ENCODE measurements at regions not wholly inside any gene's neighbourhood (a gene's known extent, or its start where the extent isn't known, plus 50 kb on each side); places are given as distances from the start of the nearest gene placed in this dataset.

DNA sequence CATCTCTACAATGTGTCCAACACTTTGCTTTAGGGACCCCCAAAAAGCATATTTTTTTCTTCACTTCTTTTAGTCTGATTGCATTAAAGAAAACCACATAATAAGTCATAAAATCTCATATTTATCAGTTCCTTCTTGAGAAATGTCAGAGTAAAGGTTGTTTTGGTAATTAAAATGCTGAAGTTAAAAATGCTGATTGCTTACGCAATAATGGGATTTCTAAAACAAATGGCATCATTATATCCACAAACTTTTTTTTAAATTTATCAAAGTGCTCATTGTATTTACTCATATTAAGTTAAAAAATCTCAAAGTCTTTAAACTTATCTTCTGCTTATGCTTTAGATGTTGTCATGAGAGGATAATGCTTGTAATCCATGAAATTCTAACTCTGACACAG lies 737.2 kb upstream of the ARGLU1 start:
- Histone ChIP-seq H3K36me3 (ENCODE audit: control insufficient read depth, insufficient read depth, low read length) (no peaks in the 10 kb centered on the region), H3K27me3 (ENCODE audit: control insufficient read depth, insufficient read depth, low read length) (no peaks in the 10 kb centered on the region), H3K4me3 (ENCODE audit: low read depth, low read length) (no peak overlapping the region)
- DNase-seq (ENCODE audit: low read depth) (no peak), FAIRE-seq (no peak)
- no peak for TF ChIP-seq CTCF (IDR thresholded peaks at IDR 0.05; ENCODE audit: insufficient read depth, low read length, severe bottlenecking)

DNA sequence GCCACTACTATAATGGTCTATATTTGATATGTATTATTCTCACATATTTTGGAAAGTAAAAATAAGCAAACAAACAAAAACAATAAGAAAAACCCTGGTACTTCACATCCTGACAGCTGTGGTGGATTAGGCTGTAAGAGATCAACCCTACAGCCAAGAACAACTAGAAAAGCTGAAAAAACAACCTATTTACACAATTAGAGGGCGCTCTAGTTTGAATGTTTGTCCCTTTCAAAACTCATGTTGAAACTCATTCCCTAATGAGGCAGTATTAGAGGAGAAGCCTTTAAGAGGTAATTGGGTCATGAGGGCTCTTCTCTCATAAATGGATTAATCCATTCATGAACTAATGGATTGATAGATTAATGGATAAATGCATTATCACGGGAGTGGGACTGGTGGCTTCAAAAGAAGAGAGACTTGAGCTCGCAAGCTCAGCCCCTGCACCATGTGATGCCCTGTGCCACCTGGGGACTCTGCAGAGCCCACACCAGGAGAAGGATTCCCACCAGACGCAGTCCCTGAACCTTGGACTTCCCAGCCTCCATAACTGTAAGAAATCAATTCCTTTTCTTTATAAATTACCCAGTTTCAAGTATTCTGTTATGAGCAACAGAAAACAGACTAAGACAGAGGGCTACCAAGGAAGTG lies 733.9 kb upstream of the ARGLU1 start:
- no peak for TF ChIP-seq CTCF (IDR thresholded peaks at IDR 0.05; ENCODE audit: insufficient read depth, low read length, severe bottlenecking)
- no peak for FAIRE-seq
- no peak for DNase-seq (ENCODE audit: low read depth)

GRCh38 chr13:107299717-107300116 lies 731.8 kb upstream of the ARGLU1 start:
- H3K4me3 ChIP-seq (ENCODE audit: low read depth, low read length): no peak overlapping the region
- FAIRE-seq (no peak), DNase-seq (ENCODE audit: low read depth) (peak; percentile 33)
- H3K36me3 ChIP-seq (ENCODE audit: control insufficient read depth, insufficient read depth, low read length): no peaks in the 10 kb centered on the region
- TF ChIP-seq CTCF (IDR thresholded peaks at IDR 0.05; ENCODE audit: insufficient read depth, low read length, severe bottlenecking): no peak
- no peaks in the 10 kb centered on the region for H3K27me3 ChIP-seq (ENCODE audit: control insufficient read depth, insufficient read depth, low read length)

More for the DNA sequence above, 733.9 kb upstream of the ARGLU1 start:
- Histone ChIP-seq H3K27me3 (ENCODE audit: control insufficient read depth, insufficient read depth, low read length) (no peaks in the 10 kb centered on the region), H3K36me3 (ENCODE audit: control insufficient read depth, insufficient read depth, low read length) (no peaks in the 10 kb centered on the region), H3K4me3 (ENCODE audit: low read depth, low read length) (no peak overlapping the region)

- Histone ChIP-seq H3K36me3 (ENCODE audit: control insufficient read depth, insufficient read depth, low read length) (no peaks in the 10 kb centered on the region), H3K4me3 (ENCODE audit: low read depth, low read length) (no peak overlapping the region), H3K27me3 (ENCODE audit: control insufficient read depth, insufficient read depth, low read length) (no peaks in the 10 kb centered on the region)
- no peak for TF ChIP-seq CTCF (IDR thresholded peaks at IDR 0.05; ENCODE audit: insufficient read depth, low read length, severe bottlenecking)
- DNase-seq (ENCODE audit: low read depth): peak; percentile 61
- no peak for FAIRE-seq
These were observed 728.9 kb upstream of the ARGLU1 start for GRCh38 chr13:107296804-107297203.

DNA sequence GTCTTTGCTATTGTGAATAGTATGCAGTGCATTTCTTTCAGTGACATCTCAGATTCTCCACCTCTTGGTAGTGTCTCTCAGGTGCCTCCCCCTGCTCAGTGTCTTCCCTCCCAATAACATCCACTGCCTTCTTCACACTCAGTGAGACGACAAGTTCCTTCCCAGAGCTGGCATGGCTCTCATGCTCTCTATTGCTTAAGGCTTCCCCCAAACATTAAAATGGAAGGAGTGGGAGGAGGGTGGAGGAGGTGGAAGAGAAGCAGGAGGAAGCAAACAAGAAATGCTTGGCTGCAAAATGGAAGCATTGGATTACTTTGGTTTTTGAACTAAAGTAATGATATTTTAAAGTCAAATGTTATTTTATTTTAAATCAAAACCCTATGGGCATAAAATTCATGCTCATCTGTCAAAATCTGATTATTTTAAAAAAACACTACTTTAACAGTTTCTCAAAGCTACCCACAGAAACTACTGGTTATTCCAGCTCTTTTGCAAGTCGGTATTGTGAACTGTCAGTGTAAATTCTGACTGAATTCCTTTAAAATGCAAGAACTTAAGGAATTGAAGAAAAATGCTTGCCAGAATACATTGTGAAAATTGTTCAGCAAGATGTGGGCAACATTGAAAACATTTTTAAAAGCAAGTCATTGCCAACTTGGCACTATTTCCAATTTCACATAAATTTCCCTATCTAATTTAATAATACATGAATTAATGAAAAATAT lies 727.6 kb upstream of the ARGLU1 start:
- TF ChIP-seq CTCF (IDR thresholded peaks at IDR 0.05; ENCODE audit: insufficient read depth, low read length, severe bottlenecking): no peak
- Histone ChIP-seq H3K27me3 (ENCODE audit: control insufficient read depth, insufficient read depth, low read length) (no peaks in the 10 kb centered on the region), H3K36me3 (ENCODE audit: control insufficient read depth, insufficient read depth, low read length) (no peaks in the 10 kb centered on the region), H3K4me3 (ENCODE audit: low read depth, low read length) (no peak overlapping the region)
- DNase-seq (ENCODE audit: low read depth): no peak
- no peak for FAIRE-seq

Data from bronchial epithelial cell (primary cell).